ENCODE measurements at regions not wholly inside any gene's neighbourhood (a gene's known extent, or its start where the extent isn't known, plus 50 kb on each side); places are given as distances from the start of the nearest gene placed in this dataset.
"Not testable (repeated sequence)": the region's sequence is repeated elsewhere in the genome, so short reads cannot be mapped to it uniquely, and the experiment has no call there.

DNA sequence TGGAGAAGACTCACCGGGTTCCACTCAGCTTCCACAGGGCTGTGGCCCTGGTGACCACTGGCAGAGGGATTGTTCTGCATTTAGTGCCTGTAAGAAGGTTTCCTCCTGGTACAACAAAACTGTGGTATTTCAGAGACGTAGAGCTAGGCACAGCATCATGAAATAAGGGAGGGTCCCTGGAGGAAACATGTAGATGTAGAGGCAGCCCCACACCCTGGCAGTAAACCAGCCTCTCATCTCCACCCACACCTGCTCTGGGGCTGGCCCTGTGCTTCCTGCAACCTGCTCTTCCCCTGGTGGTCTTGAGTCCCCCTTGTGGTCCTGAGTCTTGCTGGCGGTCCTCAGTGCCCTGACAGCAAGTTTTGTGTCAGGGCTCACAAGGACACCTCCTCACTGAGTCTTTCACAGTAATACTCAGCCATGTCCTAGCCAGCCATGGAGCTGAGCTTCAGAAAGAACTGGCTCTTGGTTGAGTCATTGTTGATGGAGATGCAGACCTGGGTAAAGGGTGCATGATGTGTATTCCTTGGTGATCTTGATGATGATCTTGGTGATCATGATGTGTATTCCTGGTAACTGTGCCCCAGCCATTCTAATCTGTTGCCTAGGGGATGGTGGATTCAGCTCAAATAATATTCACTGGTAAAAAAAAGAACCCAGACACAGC is 121.8 kb downstream of the OR4M2 start:
- not testable (repeated sequence) for ATAC-seq

DNA sequence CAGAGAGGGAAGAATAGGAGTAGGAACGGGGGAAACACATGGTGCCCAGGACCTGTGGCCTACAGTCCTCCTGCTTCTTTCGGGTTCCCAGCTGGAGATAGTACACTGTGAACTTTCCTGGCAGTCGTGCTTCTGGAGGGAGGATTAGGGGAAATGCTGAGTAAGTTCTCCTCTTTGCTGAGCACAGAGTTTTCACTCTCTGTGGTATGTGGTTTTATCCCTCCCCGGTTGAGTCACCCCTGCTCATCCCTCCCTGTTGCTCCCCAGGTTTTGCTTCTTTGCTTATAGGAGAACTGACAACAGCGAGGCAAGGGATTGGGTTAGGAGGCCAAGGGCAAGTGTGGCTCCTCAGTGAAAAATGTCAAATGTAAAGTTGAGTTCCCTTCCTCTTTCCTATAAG is 122.9 kb downstream of the OR4M2 start:
- not testable (repeated sequence) for ATAC-seq

DNA sequence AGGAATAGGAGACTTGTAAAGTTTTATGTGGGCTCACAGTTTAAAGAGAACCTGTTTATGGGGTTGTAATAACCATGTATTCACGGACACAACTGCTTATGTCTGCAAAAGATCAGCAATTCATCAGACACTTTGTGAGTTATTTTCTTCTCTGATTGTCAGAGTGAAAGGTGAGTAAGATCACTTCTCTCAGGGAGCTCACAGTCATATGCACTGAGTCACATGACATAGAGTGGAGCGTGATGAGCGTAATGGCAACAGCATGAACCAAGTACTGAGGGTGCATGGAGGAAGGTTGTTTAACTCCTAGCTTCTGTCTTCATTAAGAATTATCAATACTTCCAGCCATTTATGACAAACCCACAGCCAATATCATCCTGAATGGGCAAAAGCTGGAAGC is 128.8 kb downstream of the OR4M2 start:
- not testable (repeated sequence) for ATAC-seq

DNA sequence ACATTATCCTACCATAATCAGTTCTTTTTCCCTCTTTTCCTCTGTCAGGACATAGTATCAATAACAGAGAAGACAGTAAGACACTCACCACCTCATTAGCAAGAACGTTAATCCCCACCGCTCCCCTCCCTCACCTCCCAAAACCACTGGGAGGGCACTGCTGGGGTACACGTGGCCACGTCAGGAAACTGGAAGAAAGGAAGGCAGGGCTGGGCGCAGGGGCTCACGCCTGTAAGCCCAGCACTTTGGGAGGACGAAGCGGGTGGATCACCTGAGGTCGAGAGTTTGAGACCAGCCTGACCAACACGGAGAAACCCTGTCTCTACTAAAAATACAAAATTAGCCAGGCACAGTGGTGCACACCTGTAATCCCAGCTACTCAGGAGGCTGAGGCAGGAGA is 142.3 kb downstream of the OR4M2 start:
- not testable (repeated sequence) for ATAC-seq

DNA sequence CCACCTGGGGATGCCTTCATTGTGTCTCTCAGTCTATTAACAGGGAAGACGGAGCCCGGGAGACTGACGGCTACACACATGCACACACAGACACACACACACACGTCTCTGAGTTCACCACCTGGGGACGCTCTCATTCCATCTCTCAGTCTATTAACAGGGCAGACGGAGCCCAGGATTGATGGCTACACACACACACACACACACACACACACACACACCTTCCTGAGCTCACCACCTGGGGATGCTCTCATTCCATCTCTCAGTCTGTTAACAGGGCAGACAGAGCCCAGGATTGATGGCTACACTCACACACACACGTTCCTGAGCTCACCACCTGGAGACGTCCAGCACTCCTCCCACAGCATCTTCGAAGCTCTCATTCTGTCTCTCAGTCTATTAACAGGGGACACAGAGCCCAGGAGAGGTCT is 143.9 kb downstream of the OR4M2 start:
- no peak for ATAC-seq

DNA sequence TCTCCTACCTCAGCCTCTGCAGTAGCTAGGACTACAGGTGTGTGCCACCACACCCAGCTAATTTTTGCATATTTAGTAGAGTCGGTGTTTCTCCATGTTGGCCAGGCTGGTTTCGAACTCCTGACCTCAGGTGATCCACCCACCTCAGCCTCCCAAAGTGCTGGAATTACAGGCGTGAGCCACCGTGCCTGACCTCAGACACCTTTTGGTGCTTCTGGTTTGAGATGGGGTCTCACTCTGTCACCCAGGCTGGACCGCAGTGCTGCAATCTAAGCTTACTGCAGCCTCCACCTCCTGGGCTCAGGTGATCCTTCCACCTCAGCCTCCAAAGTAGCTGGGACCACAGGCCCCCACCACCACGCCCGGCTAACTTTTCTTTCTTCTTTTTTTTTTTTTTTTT is 144.6 kb downstream of the OR4M2 start:
- not testable (repeated sequence) for ATAC-seq

DNA sequence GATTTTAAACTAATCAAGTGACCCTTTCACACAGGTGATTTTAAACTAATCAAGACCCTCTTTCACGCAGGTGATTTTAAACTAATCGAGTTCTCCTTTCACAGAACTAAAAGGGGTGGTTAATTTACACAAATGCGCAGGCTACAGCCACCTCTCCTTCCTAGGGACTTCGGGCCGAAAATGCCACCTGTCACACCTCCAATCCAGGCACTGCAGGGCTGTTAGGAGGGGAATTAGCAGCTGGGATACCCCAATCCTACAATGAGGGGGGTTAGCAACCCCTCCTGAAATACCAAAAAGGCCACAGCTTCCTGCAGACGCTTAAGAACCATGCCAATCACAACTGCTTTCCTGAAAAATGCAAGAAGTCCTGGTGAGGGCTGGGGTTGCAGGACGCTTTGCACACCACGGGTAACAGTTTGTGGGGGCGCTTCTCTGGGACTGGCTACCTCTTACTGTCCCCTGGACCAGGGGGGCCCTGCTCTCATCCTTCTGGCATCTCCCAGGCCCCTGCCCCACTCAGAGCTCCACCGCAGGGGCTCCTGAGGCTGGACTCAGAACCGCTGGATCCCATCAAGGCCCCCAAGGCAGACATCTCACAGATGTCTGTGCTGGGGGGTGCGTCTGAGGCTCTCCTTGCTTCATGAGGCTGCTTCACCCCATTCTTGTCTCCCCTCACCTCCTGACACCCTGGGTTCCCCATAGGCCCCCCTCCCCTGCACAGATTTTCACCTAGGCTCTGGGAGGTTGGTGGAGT is 145.9 kb downstream of the OR4M2 start:
- ATAC-seq = no peak

DNA sequence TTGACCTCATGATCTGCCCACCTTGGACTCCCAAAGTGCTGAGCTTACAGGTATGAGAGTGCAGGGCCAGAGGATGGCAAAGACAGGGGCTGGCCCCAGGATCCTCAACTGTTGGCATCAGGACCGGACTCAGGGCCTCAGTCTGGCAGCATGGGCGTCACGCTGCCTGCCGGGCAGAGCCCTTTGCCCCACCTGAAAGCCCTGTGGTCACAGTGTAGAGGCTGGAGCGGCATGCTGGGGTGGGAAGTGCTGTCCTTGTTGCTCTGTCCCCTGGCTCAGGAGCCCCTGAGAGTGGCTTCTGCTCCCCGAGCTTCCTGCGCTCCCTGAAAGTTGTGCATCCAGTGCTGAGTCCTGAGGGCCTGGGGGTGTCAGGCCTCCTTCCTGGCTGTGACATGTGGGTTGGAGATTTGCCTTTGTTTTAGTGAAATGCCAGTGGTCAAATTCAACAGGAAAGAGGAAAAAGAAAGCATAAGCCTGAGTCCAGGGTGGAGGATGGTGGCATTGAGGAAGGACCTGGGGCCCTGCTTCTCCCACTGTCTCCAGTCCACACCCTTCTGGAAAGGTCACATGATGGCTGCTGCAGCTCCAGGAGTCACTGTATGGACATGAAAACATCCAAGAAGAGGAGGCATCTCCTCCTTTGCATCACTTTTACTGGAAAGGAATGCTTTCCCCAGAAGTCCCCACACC is 147.2 kb downstream of the OR4M2 start:
- no peak for ATAC-seq

DNA sequence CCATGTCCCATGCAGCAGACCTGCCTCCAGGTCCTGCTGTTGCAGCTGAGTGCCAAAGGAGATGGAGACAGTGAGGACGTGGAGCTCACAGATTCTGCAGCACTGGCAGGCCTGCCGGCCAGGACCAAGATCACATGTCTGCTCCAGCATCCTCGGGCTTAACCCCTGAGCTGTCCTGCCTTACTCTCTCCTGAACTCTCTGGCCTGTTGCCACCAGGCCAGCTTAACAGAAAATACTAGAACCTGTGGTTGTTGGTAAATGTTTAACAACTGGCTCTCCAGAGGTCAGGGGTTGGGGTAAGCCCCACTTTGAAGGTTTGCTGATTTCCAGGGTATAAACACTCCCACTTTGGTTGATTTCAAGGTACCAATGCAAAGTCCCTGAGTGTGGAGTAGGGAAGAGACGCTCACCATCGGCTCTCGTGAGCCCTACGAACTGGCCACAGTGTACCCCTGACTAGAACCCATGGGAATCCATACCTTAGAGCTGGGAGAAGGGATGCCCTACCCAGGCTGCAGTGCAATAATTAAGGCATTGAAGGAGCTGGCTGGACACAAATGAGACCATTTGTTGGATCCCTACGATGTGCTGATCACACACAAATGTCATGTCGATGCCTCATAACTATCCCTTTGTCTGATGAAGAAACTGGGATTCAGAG is 147.9 kb downstream of the OR4M2 start:
- no peak for ATAC-seq

DNA sequence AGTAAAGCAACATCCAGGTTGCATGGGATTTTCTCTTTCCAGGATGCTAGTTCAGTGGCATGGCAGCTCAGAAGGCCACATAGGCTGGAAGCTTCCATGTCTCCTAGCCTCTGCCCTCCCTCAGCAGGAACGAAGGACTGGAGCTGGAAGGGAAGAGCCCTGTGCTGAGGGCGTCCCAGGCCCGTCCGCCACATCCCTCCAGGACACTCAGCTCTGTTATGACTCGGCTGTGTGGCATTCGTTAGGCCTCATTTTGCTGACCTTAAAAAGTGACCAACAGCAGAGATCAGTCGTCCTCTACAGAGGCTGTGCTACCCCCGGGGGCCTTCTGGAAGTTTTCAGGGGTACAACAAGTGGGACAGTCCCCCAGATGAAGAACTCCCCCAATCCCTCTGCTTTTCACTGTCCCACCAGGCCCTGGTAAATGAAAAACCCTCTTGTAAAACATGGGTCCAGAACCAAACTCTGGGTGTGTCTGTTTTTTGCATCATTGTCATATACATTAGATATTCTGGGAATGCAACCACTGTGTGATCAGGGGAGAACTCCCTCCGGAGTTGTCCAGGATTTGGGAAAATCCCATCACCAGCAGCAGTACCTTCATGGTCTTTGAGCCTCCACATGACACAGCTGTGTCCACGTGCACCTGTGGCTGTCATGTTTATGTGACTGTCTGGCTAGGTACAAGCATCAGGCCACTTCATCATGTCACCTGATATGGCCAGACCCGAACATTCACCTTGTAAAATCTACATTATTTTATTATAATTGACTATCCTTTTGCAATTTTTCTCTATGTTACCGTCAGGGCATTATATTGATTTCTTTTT is 149.9 kb downstream of the OR4M2 start:
- ATAC-seq = no peak

DNA sequence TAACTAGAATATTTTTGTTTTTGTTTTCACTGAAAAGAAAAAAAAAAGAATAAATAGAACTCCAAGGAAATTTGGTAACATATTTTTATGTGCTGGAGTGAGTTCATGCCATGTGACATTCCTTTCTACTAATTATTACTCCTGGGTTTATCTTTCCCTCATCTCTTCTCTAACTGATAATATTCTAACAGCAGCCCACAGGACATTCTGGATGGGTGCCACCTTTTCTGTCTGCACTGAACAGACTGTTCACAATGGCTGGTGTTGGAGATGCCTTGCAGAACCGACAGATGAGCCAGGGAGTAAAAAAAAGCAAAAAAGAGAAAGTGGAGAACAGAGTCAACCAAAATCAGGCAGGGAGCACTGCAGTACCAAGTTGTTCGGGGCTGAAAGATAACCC is 151.3 kb downstream of the OR4M2 start:
- ATAC-seq = no peak

DNA sequence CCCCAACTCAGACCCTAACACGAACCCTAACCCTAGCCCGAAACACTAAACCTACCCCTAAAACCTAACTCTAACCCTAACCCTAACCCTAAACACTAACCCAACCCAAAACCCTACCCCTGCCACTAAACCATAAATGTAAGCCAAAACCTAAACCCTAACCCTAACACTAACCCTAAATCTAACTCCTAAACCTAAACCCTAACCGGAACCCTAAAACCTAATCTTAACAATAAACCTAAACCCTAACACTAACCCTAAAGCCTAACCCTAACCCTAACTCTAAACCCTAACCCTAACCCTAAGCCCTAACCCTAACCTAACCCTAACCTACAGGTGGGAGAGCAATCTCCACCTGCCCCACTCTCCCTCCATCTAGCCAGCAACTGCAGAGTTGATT is 152.3 kb downstream of the OR4M2 start:
- ATAC-seq = no peak

DNA sequence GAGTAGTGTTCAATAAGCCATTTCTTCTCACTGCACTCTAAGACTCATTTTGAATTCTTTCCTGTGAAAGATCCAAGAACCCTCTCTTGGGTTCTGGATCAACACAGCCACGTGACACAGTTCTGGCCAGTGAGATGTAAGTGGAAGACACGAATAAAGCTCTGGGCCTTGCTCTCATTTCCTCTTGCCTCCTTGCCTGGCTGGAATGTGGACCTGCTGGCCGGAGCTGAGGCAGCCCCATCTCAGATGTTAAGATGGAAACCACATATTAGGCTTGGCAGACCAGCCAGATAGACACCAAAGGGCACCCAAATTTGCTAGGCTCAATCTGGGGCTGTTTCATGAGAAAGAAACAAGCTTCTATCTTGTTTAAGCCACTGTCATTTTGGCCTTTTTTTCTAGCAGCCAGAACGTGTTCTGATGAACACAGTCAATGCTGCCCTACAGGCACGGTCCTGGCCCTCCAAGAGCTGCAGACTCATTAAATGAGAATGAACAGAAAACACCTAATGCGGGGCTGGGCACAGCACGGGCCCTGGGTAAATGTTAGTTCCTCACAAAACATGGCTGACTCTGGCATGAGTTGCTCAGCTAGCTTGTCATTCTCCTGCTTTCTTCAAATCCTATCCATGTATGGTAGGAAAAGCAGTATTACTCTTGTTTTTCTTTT is 155.1 kb downstream of the OR4M2 start:
- not testable (repeated sequence) for ATAC-seq

DNA sequence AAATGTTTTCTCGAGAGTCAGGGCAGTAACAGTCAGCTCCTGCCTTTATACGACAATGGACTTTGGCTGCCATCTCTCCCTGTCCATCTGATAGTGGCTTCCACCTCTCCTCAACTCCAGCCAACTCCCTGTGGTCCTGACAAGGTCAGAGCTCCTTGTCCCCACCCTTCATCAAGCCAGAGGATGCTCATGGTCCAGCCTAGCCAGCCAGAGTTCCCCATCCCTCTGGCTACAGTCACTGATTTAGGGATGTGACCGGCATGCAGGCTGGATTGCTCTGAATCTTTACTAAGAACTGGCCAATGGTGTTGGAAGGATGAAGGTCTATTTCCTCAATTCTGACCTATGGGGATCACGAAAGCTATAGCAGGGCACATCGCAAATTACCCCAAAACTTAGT is 156.1 kb downstream of the OR4M2 start:
- no peak for ATAC-seq

DNA sequence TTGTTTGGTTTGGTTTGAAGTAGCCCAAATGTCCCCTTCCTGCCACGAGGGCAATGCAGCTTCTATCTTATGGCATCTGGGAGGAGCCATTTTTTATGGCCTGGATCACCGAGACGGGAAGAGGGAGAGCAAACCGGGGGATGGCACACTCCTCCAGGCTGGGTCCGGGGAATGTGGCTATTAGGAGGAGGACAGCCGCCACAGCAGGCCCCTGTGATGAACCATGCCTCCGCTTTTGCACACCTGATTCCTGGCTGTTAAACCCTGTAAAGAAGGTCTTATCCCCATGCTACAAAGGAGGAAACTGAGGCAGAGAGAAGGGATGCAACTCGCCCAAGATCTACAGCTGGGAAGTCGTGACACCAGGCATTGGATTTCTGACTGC is 157.6 kb downstream of the OR4M2 start:
- ATAC-seq = no peak

DNA sequence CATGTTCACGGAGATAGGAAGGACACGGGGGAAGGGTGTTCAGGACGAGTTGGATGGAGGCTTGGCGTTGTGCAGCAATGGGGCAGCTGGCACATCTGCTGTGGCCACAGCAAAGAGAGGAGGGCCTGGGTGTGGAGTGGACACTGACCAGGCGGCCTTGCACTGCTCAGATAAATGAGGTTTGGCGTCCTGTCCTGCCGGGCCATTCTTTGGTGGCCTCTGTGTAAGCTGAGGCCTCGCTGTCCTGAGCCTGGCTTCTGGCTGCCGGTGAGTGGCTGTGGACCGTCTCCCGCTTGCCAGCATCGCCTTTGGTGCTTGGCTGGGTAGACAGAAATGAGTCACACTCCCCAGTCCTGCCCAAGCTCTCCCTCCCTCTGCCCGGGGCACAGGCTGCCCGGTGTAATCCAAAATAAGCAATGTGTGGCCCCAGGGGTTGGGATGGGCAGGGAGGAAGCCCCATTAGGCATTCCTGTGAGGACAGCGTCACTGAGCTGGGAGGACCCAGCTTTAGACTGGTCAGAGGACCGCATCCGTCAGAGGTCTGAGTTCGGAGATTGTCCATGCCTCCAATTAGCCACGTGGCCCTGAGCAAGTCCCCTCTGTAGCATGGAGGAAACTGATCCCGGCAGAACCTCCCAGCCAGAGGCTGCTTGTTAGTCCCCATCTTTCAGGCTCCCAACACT is 158.1 kb downstream of the OR4M2 start:
- peak; percentile 53 for ATAC-seq

DNA sequence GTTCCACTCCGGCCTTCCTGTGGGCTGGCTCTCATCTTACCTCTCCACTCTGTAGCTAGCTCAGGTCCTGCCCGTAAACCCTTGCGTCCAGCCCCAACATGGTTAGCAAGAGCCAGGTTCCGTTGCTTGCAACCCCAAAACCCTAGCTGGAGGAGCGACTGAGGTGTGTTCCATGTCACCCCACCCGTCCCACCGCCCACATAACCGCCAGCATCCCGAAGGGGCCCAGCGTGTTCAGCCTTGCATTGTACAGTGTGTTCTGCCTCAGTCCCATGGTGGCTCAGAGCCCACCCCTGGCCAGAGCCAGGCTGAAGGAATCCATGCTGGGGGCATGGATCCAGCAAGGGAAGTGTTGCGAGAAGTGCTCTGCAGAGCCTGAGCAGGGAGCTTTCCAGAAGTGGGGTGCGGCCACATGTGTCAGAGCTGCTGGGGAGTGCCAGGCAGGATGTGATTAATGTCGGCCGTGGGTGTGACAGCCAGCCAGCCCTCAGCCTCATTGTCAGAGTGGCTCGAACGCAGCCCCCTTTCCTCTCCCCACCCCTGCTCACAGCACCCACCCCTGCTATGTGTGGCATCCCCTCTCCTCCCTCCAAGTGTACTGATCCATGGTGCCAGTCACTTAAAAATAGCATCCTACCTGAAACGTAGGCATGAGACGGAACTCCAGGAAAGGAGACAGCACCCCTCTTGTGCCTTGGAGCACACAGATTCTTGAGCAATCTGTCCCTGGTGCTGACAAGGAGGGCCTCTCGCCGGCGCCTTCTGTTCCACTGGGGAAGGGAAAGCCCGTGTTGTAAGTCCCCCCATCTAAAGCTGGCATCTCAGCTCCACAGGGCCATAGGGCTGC is 158.9 kb downstream of the OR4M2 start:
- peak; percentile 84 for ATAC-seq

DNA sequence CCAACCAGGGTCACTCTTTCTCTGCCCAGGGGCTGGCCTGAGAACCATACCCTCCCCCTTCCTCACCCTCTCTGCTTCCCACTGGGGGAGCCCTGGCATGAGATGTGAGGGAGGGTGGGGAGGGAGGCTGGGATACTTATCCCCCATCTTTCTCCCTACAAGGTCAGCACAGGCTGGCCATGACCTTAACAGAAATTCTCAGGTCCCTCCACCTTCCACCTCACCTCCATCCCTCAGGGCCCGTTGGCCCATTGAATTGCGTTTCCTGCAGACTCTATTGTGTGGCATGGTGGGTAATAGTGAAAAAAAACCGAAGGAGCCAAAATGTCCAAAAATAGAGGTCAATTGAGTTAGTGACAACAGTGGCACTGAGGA is 159.5 kb downstream of the OR4M2 start:
- no peak for ATAC-seq

DNA sequence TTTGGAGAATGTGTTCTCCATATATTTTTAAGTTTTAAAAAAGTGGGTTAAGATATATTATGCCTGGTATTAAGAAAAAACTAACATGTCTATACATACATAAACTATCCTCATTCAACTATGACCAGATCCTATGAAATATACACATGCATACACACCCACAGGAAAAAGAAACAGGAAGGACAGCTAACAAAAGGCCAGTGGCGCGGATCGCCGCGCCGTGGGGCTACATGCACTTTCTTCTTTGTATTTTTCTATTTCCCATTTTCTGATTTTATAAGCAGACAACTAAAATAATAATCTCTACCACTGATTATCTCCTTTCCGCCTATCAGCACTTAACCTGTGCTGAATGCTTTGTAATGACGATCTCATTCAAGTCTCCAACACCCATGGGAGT is 160.1 kb downstream of the OR4M2 start:
- no peak for ATAC-seq

DNA sequence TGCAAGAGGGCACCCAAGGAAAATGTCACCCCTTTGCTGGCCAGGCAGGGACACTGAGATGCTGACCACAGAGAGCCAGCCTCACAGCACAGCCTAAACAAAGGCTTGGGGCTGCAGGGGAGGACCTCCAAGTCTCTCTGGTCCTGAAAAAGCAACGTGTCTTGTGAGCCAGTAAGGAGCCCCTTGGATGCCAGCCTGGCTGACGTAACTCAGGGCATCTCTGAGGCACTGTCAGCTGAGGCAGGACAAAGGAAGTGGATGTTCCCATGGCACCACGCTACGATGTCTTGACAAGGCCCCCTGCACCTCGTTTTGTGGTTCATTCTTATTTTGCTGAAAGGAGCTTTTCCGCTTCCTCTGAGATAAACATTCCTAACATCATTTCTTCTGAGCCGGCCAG is 160.7 kb downstream of the OR4M2 start:
- ATAC-seq = no peak

Data from esophagus mucosa (tissue), 1 donor.